GM21367 (cell line): ENCODE measurements at regions not wholly inside any gene's neighbourhood (a gene's known extent, or its start where the extent isn't known, plus 50 kb on each side); places are given as distances from the start of the nearest gene placed in this dataset.

Experiments used
- ATAC-seq: cut with Tn5 transposase; IDR thresholded peaks from one replicate; pipeline ENCODE4 v1.9.1; 2021; ENCODE audit not compliant: unreplicated experiment

- no peak for ATAC-seq
Measured at GRCh38 chr5:164561933-164562872, 1056.8 kb downstream of the MAT2B start.

- ATAC-seq, result no peak
Measured at GRCh38 chr5:164563370-164563769, 1058.0 kb downstream of the MAT2B start.

GRCh38 chr5:164573397-164573796, 1068.0 kb downstream of the MAT2B start:
- ATAC-seq, result no peak

- ATAC-seq, result no peak
Measured at GRCh38 chr5:164577201-164577600, 1071.8 kb downstream of the MAT2B start.

GRCh38 chr5:164577742-164578141, 1072.3 kb downstream of the MAT2B start:
- no peak for ATAC-seq

- no peak for ATAC-seq
Measured at GRCh38 chr5:164578401-164578800, 1073.0 kb downstream of the MAT2B start.

GRCh38 chr5:164578911-164579310, 1073.5 kb downstream of the MAT2B start:
- no peak for ATAC-seq

- ATAC-seq, result no peak
Measured at GRCh38 chr5:164580155-164580554, 1074.7 kb downstream of the MAT2B start.

GRCh38 chr5:164581889-164582288, 1076.5 kb downstream of the MAT2B start:
- ATAC-seq, result no peak

GRCh38 chr5:164593982-164594381, 1088.6 kb downstream of the MAT2B start:
- ATAC-seq, result no peak

GRCh38 chr5:164597293-164597900, 1092.0 kb downstream of the MAT2B start:
- ATAC-seq, result peak; percentile 93

GRCh38 chr5:164600274-164600673, 1094.9 kb downstream of the MAT2B start:
- no peak for ATAC-seq

- ATAC-seq, result no peak
Measured at GRCh38 chr5:164600929-164601535, 1095.6 kb downstream of the MAT2B start.

- ATAC-seq, result no peak
Measured at GRCh38 chr5:164608507-164608906, 1103.1 kb downstream of the MAT2B start.

- ATAC-seq, result no peak
Measured at GRCh38 chr5:164610374-164610773, 1105.0 kb downstream of the MAT2B start.

GRCh38 chr5:164614707-164615106, 1109.3 kb downstream of the MAT2B start:
- no peak for ATAC-seq

- no peak for ATAC-seq
Measured at GRCh38 chr5:164617290-164617689, 1111.9 kb downstream of the MAT2B start.

GRCh38 chr5:164627021-164627420, 1121.6 kb downstream of the MAT2B start:
- no peak for ATAC-seq

GRCh38 chr5:164636456-164636855, 1131.0 kb downstream of the MAT2B start:
- no peak for ATAC-seq

- ATAC-seq, result no peak
Measured at GRCh38 chr5:164637931-164638521, 1132.6 kb downstream of the MAT2B start.

GRCh38 chr5:164649266-164649665, 1143.8 kb downstream of the MAT2B start:
- ATAC-seq, result no peak
